ENCODE measurements at regions not wholly inside any gene's neighbourhood (a gene's known extent, or its start where the extent isn't known, plus 50 kb on each side); places are given as distances from the start of the nearest gene placed in this dataset.
"Not testable (repeated sequence)": the region's sequence is repeated elsewhere in the genome, so short reads cannot be mapped to it uniquely, and the experiment has no call there.

GRCh38 chr21:15472108-15473040 is 257.4 kb upstream of the USP25 start:
- no peak for DNase-seq (ENCODE audit: low read depth in 2 of 2)

- not testable (repeated sequence) for DNase-seq (ENCODE audit: low read depth in 2 of 2)
These were observed 252.0 kb upstream of the USP25 start for GRCh38 chr21:15477773-15478172.

GRCh38 chr21:15480160-15480559 is 249.6 kb upstream of the USP25 start:
- no peak for DNase-seq (ENCODE audit: low read depth in 2 of 2)

GRCh38 chr21:15483138-15483780 is 246.5 kb upstream of the USP25 start:
- DNase-seq (ENCODE audit: low read depth in 2 of 2): peak; percentile 46 to 54

- no peak for DNase-seq (ENCODE audit: low read depth in 2 of 2)
These were observed 243.2 kb upstream of the USP25 start for GRCh38 chr21:15486460-15487195.

GRCh38 chr21:15487196-15487550 is 242.6 kb upstream of the USP25 start:
- no peak for DNase-seq (ENCODE audit: low read depth in 2 of 2)

GRCh38 chr21:15491100-15491499 is 238.7 kb upstream of the USP25 start:
- no peak for DNase-seq (ENCODE audit: low read depth in 2 of 2)

- no peak for DNase-seq (ENCODE audit: low read depth in 2 of 2)
These were observed 236.1 kb upstream of the USP25 start for GRCh38 chr21:15493646-15494045.

- DNase-seq (ENCODE audit: low read depth in 2 of 2): no peak
These were observed 235.3 kb upstream of the USP25 start for GRCh38 chr21:15494481-15494880.

GRCh38 chr21:15495965-15496364 is 233.8 kb upstream of the USP25 start:
- DNase-seq (ENCODE audit: low read depth in 2 of 2): no peak

- no peak for DNase-seq (ENCODE audit: low read depth in 2 of 2)
These were observed 232.9 kb upstream of the USP25 start for GRCh38 chr21:15496911-15497310.

GRCh38 chr21:15498455-15498854 is 231.3 kb upstream of the USP25 start:
- no peak for DNase-seq (ENCODE audit: low read depth in 2 of 2)

- no peak for DNase-seq (ENCODE audit: low read depth in 2 of 2)
These were observed 223.7 kb upstream of the USP25 start for GRCh38 chr21:15506086-15506485.

GRCh38 chr21:15508554-15508953 is 221.2 kb upstream of the USP25 start:
- DNase-seq (ENCODE audit: low read depth in 2 of 2): no peak

- no peak for DNase-seq (ENCODE audit: low read depth in 2 of 2)
These were observed 215.5 kb upstream of the USP25 start for GRCh38 chr21:15514073-15514946.

GRCh38 chr21:15515908-15516307 is 213.9 kb upstream of the USP25 start:
- no peak for DNase-seq (ENCODE audit: low read depth in 2 of 2)

GRCh38 chr21:15517394-15517793 is 212.4 kb upstream of the USP25 start:
- DNase-seq (ENCODE audit: low read depth in 2 of 2): no peak

GRCh38 chr21:15520811-15521643 is 208.8 kb upstream of the USP25 start:
- no peak for DNase-seq (ENCODE audit: low read depth in 2 of 2)

GRCh38 chr21:15521644-15522001 is 208.2 kb upstream of the USP25 start:
- no peak for DNase-seq (ENCODE audit: low read depth in 2 of 2)

GRCh38 chr21:15522148-15522547 is 207.6 kb upstream of the USP25 start:
- no peak for DNase-seq (ENCODE audit: low read depth in 2 of 2)

- no peak for DNase-seq (ENCODE audit: low read depth in 2 of 2)
These were observed 204.9 kb upstream of the USP25 start for GRCh38 chr21:15524855-15525254.

Data from fibroblast of skin of left biceps (primary cell).